ENCODE measurements at regions not wholly inside any gene's neighbourhood (a gene's known extent, or its start where the extent isn't known, plus 50 kb on each side); places are given as distances from the start of the nearest gene placed in this dataset.

- no peak overlapping the region for H3K4me3 Mint-ChIP-seq (ENCODE audit: unreplicated experiment)
- H3K36me3 Mint-ChIP-seq (ENCODE audit: low read depth): no peaks in the 10 kb centered on the region
- no peak for DNase-seq (ENCODE audit: low spot score)
- peaks cover 2% of the 10 kb centered on the region for H3K9me3 Mint-ChIP-seq (ENCODE audit: low read depth)
- no peak overlapping the region for H3K27ac Mint-ChIP-seq (ENCODE audit: unreplicated experiment)
- H3K4me1 Mint-ChIP-seq (ENCODE audit: low read depth): no peaks in the 10 kb centered on the region
- peaks cover 7% of the 10 kb centered on the region for H3K27me3 Mint-ChIP-seq (ENCODE audit: low read depth)
- TF ChIP-seq, protein P1, sequence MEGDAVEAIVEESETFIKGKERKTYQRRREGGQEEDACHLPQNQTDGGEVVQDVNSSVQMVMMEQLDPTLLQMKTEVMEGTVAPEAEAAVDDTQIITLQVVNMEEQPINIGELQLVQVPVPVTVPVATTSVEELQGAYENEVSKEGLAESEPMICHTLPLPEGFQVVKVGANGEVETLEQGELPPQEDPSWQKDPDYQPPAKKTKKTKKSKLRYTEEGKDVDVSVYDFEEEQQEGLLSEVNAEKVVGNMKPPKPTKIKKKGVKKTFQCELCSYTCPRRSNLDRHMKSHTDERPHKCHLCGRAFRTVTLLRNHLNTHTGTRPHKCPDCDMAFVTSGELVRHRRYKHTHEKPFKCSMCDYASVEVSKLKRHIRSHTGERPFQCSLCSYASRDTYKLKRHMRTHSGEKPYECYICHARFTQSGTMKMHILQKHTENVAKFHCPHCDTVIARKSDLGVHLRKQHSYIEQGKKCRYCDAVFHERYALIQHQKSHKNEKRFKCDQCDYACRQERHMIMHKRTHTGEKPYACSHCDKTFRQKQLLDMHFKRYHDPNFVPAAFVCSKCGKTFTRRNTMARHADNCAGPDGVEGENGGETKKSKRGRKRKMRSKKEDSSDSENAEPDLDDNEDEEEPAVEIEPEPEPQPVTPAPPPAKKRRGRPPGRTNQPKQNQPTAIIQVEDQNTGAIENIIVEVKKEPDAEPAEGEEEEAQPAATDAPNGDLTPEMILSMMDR (IDR thresholded peaks at IDR 0.05): no peak
These were observed 473.8 kb upstream of the PKN2 start for GRCh38 chr1:88210103-88210787.

GRCh38 chr1:88216441-88216840 lies 467.6 kb upstream of the PKN2 start:
- peaks cover 3% of the 10 kb centered on the region for H3K27me3 Mint-ChIP-seq (ENCODE audit: low read depth)
- no peaks in the 10 kb centered on the region for H3K4me1 Mint-ChIP-seq (ENCODE audit: low read depth)
- peaks cover 13% of the 10 kb centered on the region for H3K9me3 Mint-ChIP-seq (ENCODE audit: low read depth)
- no peak overlapping the region for H3K4me3 Mint-ChIP-seq (ENCODE audit: unreplicated experiment)
- DNase-seq (ENCODE audit: low spot score): no peak
- H3K27ac Mint-ChIP-seq (ENCODE audit: unreplicated experiment): no peak overlapping the region
- TF ChIP-seq, protein P1 (IDR thresholded peaks at IDR 0.05): no peak
- H3K36me3 Mint-ChIP-seq (ENCODE audit: low read depth): no peaks in the 10 kb centered on the region

GRCh38 chr1:88217386-88217785 lies 466.7 kb upstream of the PKN2 start:
- TF ChIP-seq, protein P1 (IDR thresholded peaks at IDR 0.05): no peak
- DNase-seq (ENCODE audit: low spot score): no peak
- H3K27me3 Mint-ChIP-seq (ENCODE audit: low read depth): peaks cover 3% of the 10 kb centered on the region
- peaks cover 13% of the 10 kb centered on the region for H3K9me3 Mint-ChIP-seq (ENCODE audit: low read depth)
- H3K4me1 Mint-ChIP-seq (ENCODE audit: low read depth): no peaks in the 10 kb centered on the region
- no peaks in the 10 kb centered on the region for H3K36me3 Mint-ChIP-seq (ENCODE audit: low read depth)
- no peak overlapping the region for H3K4me3 Mint-ChIP-seq (ENCODE audit: unreplicated experiment)
- no peak overlapping the region for H3K27ac Mint-ChIP-seq (ENCODE audit: unreplicated experiment)

DNA sequence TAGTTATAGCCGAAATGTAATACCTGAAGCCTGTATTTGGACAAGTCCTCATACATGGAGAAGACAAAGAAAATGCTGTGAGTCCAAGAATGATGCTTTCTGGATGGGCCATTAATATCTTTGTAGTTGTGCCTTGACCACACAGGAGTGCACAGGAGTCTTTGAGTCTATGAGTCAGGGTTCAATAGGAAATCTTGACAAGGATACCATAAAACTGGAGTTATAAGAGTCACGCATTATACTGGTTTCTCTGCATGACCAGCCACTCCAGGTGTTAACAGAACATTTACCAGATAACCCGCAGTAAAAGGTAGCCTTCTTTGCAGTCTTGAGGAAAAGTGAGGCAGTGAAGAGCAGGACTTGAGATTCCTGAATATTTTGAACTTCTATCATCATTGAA lies 464.6 kb upstream of the PKN2 start:
- peaks cover 3% of the 10 kb centered on the region for H3K27me3 Mint-ChIP-seq (ENCODE audit: low read depth)
- no peak overlapping the region for H3K27ac Mint-ChIP-seq (ENCODE audit: unreplicated experiment)
- H3K9me3 Mint-ChIP-seq (ENCODE audit: low read depth): peaks cover 13% of the 10 kb centered on the region
- no peaks in the 10 kb centered on the region for H3K4me1 Mint-ChIP-seq (ENCODE audit: low read depth)
- no peaks in the 10 kb centered on the region for H3K36me3 Mint-ChIP-seq (ENCODE audit: low read depth)
- no peak overlapping the region for H3K4me3 Mint-ChIP-seq (ENCODE audit: unreplicated experiment)
- no peak for DNase-seq (ENCODE audit: low spot score)
- TF ChIP-seq, protein P1 (IDR thresholded peaks at IDR 0.05): no peak

GRCh38 chr1:88221411-88221810 lies 462.7 kb upstream of the PKN2 start:
- no peaks in the 10 kb centered on the region for H3K4me1 Mint-ChIP-seq (ENCODE audit: low read depth)
- peaks cover 2% of the 10 kb centered on the region for H3K9me3 Mint-ChIP-seq (ENCODE audit: low read depth)
- no peak for DNase-seq (ENCODE audit: low spot score)
- no peak overlapping the region for H3K4me3 Mint-ChIP-seq (ENCODE audit: unreplicated experiment)
- no peak overlapping the region for H3K27ac Mint-ChIP-seq (ENCODE audit: unreplicated experiment)
- TF ChIP-seq, protein P1 (IDR thresholded peaks at IDR 0.05): no peak
- peaks cover 4% of the 10 kb centered on the region for H3K27me3 Mint-ChIP-seq (ENCODE audit: low read depth)
- H3K36me3 Mint-ChIP-seq (ENCODE audit: low read depth): no peaks in the 10 kb centered on the region
